Thoracic aorta (tissue), 2 donors: ENCODE measurements at regions not wholly inside any gene's neighbourhood (a gene's known extent, or its start where the extent isn't known, plus 50 kb on each side); places are given as distances from the start of the nearest gene placed in this dataset.

Source experiments
- ATAC-seq: fragments of 150-250 bp; one replicate; pipeline ENCODE4 v1.8.0; 2017; ENCODE audit warnings: low read depth; ENCODE audit not compliant: insufficient number of reproducible peaks, low FRiP score
- DNase-seq: peaks from one replicate; pipeline ENCODE4 v3.0.0-alpha.2; 2020; ENCODE audit warnings: low spot score
- H3K27ac ChIP-seq, 2 donors: fragments of 200-600 bp; sonication (generic); 1 replicate in 1 of 2; 2 replicates in 1 of 2; pipeline ENCODE4 v1.5.1; 2016; ENCODE audit warnings: mild to moderate bottlenecking in 2 of 2, moderate library complexity in 2 of 2
- H3K27me3 ChIP-seq: fragments of 200-600 bp; sonication (generic); replicated peaks from 2 replicates; pipeline ENCODE4 v1.6.0; 2016; ENCODE audit warnings: mild to moderate bottlenecking; ENCODE audit not compliant: insufficient read depth
- H3K36me3 ChIP-seq: fragments of 200-600 bp; sonication (generic); one replicate; pipeline ENCODE4 v1.5.1; 2016
- H3K4me1 ChIP-seq, 2 donors: fragments of 200-600 bp; sonication (generic); 1 replicate in 1 of 2; 2 replicates in 1 of 2; pipeline versions ENCODE4 v1.5.1 to v1.6.0; 2016; ENCODE audit warnings: low read depth in 2 of 2, mild to moderate bottlenecking in 1 of 2; ENCODE audit not compliant: control insufficient read depth in 1 of 2
- H3K4me3 ChIP-seq: fragments of 200-600 bp; sonication (generic); 2 replicates; pipeline ENCODE4 v1.5.1; 2016; ENCODE audit warnings: mild to moderate bottlenecking
- H3K9me3 ChIP-seq: fragments of 200-600 bp; sonication (generic); 2 replicates; pipeline ENCODE4 v1.5.1; 2016
- CTCF ChIP-seq: fragments of 200-600 bp; sonication (generic); IDR thresholded peaks from one replicate; pipeline ENCODE4 v1.5.1; 2019; ENCODE audit warnings: antibody characterized with exemption

GRCh38 chr1:221873673-221874072 is 131.8 kb upstream of the DUSP10 start:
- no peak overlapping the region for H3K27ac ChIP-seq
- ATAC-seq (no peak), DNase-seq (no peak)
- no peak overlapping the region for H3K4me3 ChIP-seq
- H3K36me3 ChIP-seq = no peaks in the 10 kb centered on the region
- no peak for TF ChIP-seq CTCF
- peaks cover 0 to 8% of the 10 kb centered on the region in 2 donors for H3K4me1 ChIP-seq
- no peaks in the 10 kb centered on the region for H3K27me3 ChIP-seq
- no peaks in the 10 kb centered on the region for H3K9me3 ChIP-seq

GRCh38 chr1:221871056-221871455 is 129.2 kb upstream of the DUSP10 start:
- Histone ChIP-seq H3K9me3 (no peaks in the 10 kb centered on the region), H3K27ac (no peak overlapping the region), H3K36me3 (no peaks in the 10 kb centered on the region), H3K4me1 (peaks cover 0 to 11% of the 10 kb centered on the region in 2 donors), H3K27me3 (no peaks in the 10 kb centered on the region), H3K4me3 (no peak overlapping the region)
- no peak for ATAC-seq
- DNase-seq = no peak
- TF ChIP-seq CTCF = no peak

- no peak for TF ChIP-seq CTCF
- ATAC-seq = no peak
- Histone ChIP-seq H3K27me3 (no peaks in the 10 kb centered on the region), H3K4me1 (peaks cover 0 to 11% of the 10 kb centered on the region in 2 donors), H3K9me3 (no peaks in the 10 kb centered on the region), H3K27ac (no peak overlapping the region), H3K4me3 (no peak overlapping the region), H3K36me3 (no peaks in the 10 kb centered on the region)
- no peak for DNase-seq
Observed at GRCh38 chr1:221869779-221870178, 127.9 kb upstream of the DUSP10 start.

- DNase-seq = no peak
- no peak for TF ChIP-seq CTCF
- Histone ChIP-seq H3K36me3 (no peaks in the 10 kb centered on the region), H3K27me3 (no peaks in the 10 kb centered on the region), H3K27ac (no peak overlapping the region), H3K9me3 (no peaks in the 10 kb centered on the region), H3K4me1 (peaks cover 0 to 11% of the 10 kb centered on the region in 2 donors), H3K4me3 (no peak overlapping the region)
- no peak for ATAC-seq
Observed at GRCh38 chr1:221868593-221869303, 126.9 kb upstream of the DUSP10 start.

- Histone ChIP-seq H3K4me3 (no peak overlapping the region), H3K36me3 (no peaks in the 10 kb centered on the region), H3K27ac (no peak overlapping the region), H3K27me3 (no peaks in the 10 kb centered on the region), H3K9me3 (no peaks in the 10 kb centered on the region), H3K4me1 (peaks cover 0 to 11% of the 10 kb centered on the region in 2 donors)
- no peak for DNase-seq
- no peak for TF ChIP-seq CTCF
- no peak for ATAC-seq
Observed at GRCh38 chr1:221867003-221867402, 125.1 kb upstream of the DUSP10 start.
